OCI-LY7 (cell line): ENCODE measurements at regions not wholly inside any gene's neighbourhood (a gene's known extent, or its start where the extent isn't known, plus 50 kb on each side); places are given as distances from the start of the nearest gene placed in this dataset.

Experiments
- BruUV-seq: library from RNA; stranded (reverse); fragments of 400-500 nt; replicated peaks from 2 replicates; lab custom pipeline; 2021; lab: Mats Ljungman, UMichigan
- CTCF ChIA-PET: fragments of 300-600 bp; sonication (Branson Sonifier 250); formaldehyde crosslinking; loops from one replicate; lab custom pipeline; 2022; ENCODE audit warnings: antibody characterized with exemption; ENCODE audit not compliant: unreplicated experiment; lab: Charles Lee
- POLR2A ChIA-PET: fragments of 300-600 bp; sonication (Branson Sonifier 250); formaldehyde crosslinking; loops from one replicate; lab custom pipeline; 2022; ENCODE audit warnings: antibody characterized with exemption; lab: Charles Lee
- DNase-seq: peaks from one replicate; pipeline ENCODE4 v3.0.0-alpha.2; 2015; ENCODE audit warnings: low spot score
- H2AFZ ChIP-seq: fragments of 200-600 bp; sonication (generic), shearing (Covaris generic); 2 replicates; pipeline ENCODE4 v1.6.1; 2014; ENCODE audit warnings: mild to moderate bottlenecking, antibody characterized with exemption, low read length, moderate library complexity
- H3K27ac ChIP-seq: fragments of 200-600 bp; sonication (generic); 2 replicates; pipeline ENCODE4 v1.5.1; 2014; ENCODE audit warnings: mixed run types, low read depth, mild to moderate bottlenecking, moderate library complexity, low read length, inconsistent platforms; ENCODE audit not compliant: poor library complexity, severe bottlenecking
- H3K36me3 ChIP-seq: fragments of 200-600 bp; sonication (generic); 2 replicates; pipeline ENCODE4 v1.6.1; 2014; ENCODE audit warnings: mild to moderate bottlenecking, antibody characterized with exemption, low read length, moderate library complexity, mixed read lengths; ENCODE audit not compliant: insufficient read depth
- H3K4me1 ChIP-seq: fragments of 200-600 bp; sonication (generic); 2 replicates; pipeline ENCODE4 v1.5.1; 2014; ENCODE audit warnings: mild to moderate bottlenecking, low read length; ENCODE audit not compliant: insufficient read depth, poor library complexity, severe bottlenecking
- H3K4me2 ChIP-seq: fragments of 200-600 bp; sonication (generic); 2 replicates; pipeline ENCODE4 v1.6.1; 2014; ENCODE audit warnings: mild to moderate bottlenecking, low read length
- H3K4me3 ChIP-seq: fragments of 200-600 bp; sonication (generic); 2 replicates; pipeline ENCODE4 v1.5.1; 2014; ENCODE audit warnings: mild to moderate bottlenecking, low read depth, low read length; ENCODE audit not compliant: poor library complexity, severe bottlenecking
- H3K79me2 ChIP-seq: fragments of 200-600 bp; sonication (generic); 2 replicates; pipeline ENCODE4 v1.6.1; 2016; ENCODE audit warnings: low read depth, mild to moderate bottlenecking, low read length, moderate library complexity, mixed read lengths; ENCODE audit not compliant: insufficient read depth
- H3K9me2 ChIP-seq: fragments of 200-600 bp; sonication (generic); 2 replicates; pipeline ENCODE4 v1.6.1; 2016; ENCODE audit warnings: mild to moderate bottlenecking, low read length, mixed read lengths; ENCODE audit not compliant: insufficient read depth
- H3K9me3 ChIP-seq: fragments of 200-600 bp; sonication (generic); 2 replicates; pipeline ENCODE4 v1.6.1; 2014; ENCODE audit warnings: mild to moderate bottlenecking, mixed run types, low read length, mixed read lengths
- H4K20me1 ChIP-seq: fragments of 200-600 bp; sonication (generic); 2 replicates; pipeline ENCODE4 v1.6.1; 2014; ENCODE audit warnings: mild to moderate bottlenecking, antibody characterized with exemption, low read length, moderate library complexity, mixed read lengths; ENCODE audit not compliant: insufficient read depth
- EZH2phosphoT487 ChIP-seq: fragments of 200-600 bp; sonication (generic); IDR thresholded peaks from 2 replicates; pipeline ENCODE4 v1.6.1; 2018; ENCODE audit warnings: low read depth, borderline replicate concordance, mild to moderate bottlenecking, mixed run types, antibody characterized with exemption, low read length, moderate library complexity, mixed read lengths
- intact Hi-C: fragments of 100-400 bp; cut with micrococcal nuclease; formaldehyde crosslinking; loops from one replicate; pipeline ENCODE4 v1.10.0; 2022; ENCODE audit not compliant: unreplicated experiment
- TF ChIP-seq, protein P1 (sequence below): fragments of 200-600 bp; sonication (generic); conservative IDR thresholded peaks from 2 replicates; pipeline ENCODE4 v1.5.1; 2014; ENCODE audit warnings: mild to moderate bottlenecking, antibody characterized with exemption, low read length, moderate library complexity, mixed read lengths

DNA sequence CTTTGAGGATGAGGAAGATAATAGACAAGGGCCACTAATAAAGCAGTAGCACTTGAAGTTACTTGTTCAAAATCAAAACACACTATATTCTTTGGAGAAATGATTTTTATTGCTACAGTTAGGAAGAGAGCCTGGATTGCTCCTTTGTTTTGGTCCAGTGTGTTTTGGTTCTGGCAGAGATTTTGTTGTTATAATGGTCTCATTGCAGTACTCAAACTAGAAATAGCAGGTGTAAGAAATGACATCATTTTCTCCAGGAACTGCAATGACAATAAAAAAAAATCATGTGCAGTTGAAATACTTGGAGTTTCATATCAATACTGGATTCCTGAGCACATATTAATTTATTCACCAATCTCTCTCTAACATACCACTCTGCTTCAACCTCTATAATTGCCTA, 490.3 kb downstream of the CCDC85A start:
- TF ChIP-seq, protein P1, sequence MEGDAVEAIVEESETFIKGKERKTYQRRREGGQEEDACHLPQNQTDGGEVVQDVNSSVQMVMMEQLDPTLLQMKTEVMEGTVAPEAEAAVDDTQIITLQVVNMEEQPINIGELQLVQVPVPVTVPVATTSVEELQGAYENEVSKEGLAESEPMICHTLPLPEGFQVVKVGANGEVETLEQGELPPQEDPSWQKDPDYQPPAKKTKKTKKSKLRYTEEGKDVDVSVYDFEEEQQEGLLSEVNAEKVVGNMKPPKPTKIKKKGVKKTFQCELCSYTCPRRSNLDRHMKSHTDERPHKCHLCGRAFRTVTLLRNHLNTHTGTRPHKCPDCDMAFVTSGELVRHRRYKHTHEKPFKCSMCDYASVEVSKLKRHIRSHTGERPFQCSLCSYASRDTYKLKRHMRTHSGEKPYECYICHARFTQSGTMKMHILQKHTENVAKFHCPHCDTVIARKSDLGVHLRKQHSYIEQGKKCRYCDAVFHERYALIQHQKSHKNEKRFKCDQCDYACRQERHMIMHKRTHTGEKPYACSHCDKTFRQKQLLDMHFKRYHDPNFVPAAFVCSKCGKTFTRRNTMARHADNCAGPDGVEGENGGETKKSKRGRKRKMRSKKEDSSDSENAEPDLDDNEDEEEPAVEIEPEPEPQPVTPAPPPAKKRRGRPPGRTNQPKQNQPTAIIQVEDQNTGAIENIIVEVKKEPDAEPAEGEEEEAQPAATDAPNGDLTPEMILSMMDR = no peak
- TF ChIP-seq EZH2phosphoT487 = no peak
- H2AFZ ChIP-seq = no peak overlapping the region
- no peak overlapping the region for H3K4me2 ChIP-seq
- ChIA-PET POLR2A (no interaction called here), CTCF (no interaction called here)
- no peak overlapping the region for H3K27ac ChIP-seq
- H3K9me3 ChIP-seq = no peaks in the 10 kb centered on the region
- H3K4me3 ChIP-seq = no peak overlapping the region
- DNase-seq = no peak
- H3K4me1 ChIP-seq = no peaks in the 10 kb centered on the region
- H4K20me1 ChIP-seq = no peaks in the 10 kb centered on the region
- H3K79me2 ChIP-seq = no peaks in the 10 kb centered on the region
- H3K9me2 ChIP-seq = no peaks in the 10 kb centered on the region
- H3K36me3 ChIP-seq = no peaks in the 10 kb centered on the region
- BruUV-seq = no TSS peak
- intact Hi-C loops = no loop called here

GRCh38 chr2:56676966-56677365, 493.2 kb downstream of the CCDC85A start:
- Histone ChIP-seq H3K4me2 (no peak overlapping the region), H3K4me3 (no peak overlapping the region), H3K27ac (no peak overlapping the region), H3K9me2 (no peaks in the 10 kb centered on the region), H3K4me1 (no peaks in the 10 kb centered on the region), H3K9me3 (no peaks in the 10 kb centered on the region), H3K36me3 (no peaks in the 10 kb centered on the region), H3K79me2 (no peaks in the 10 kb centered on the region), H4K20me1 (no peaks in the 10 kb centered on the region), H2AFZ (no peak overlapping the region)
- DNase-seq = no peak
- no TSS peak for BruUV-seq
- POLR2A ChIA-PET = no interaction called here
- TF ChIP-seq EZH2phosphoT487 = no peak
- TF ChIP-seq, protein P1 = no peak
- intact Hi-C loops = no loop called here
- CTCF ChIA-PET = no interaction called here

DNA sequence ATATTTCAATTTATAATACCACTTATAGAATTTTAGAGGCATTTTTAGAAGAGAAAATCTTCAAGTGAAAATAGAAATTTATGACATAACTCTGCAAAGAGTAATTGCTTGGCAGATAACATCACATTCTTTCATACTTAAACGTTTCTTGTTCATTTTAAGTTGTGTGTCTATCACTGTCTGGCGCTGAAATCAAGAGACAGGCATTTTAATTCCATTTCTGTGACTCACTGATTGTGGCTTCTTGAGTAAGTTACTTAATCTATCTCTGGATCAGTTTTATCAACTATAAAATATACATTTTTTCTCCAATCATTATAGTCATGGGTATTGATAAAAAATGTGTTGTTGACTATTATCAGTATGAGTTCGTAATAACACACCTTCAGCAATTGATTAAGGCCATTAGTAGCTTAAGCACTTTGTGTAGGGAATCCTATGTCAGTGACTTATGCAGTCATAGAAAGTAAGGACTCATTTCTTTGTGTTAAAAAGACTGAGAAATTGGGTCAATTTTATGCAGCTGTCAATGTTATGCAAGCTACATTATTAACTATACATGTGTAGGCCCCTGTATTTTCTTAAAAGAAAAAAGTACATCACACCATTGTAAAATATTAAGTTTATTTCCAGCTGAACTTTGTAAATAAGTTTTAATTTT, 497.3 kb downstream of the CCDC85A start:
- H3K4me2 ChIP-seq = no peak overlapping the region
- H3K79me2 ChIP-seq = no peaks in the 10 kb centered on the region
- DNase-seq = no peak
- TF ChIP-seq EZH2phosphoT487 = no peak
- TF ChIP-seq, protein P1 = no peak
- H3K4me3 ChIP-seq = no peak overlapping the region
- CTCF ChIA-PET = no interaction called here
- BruUV-seq = no TSS peak
- POLR2A ChIA-PET = interaction anchor here (0.7 kb wide), 2 partner anchors 11 to 72 kb away, joined by 3 to 4 read pairs; no protein-coding TSS in a partner anchor
- no peaks in the 10 kb centered on the region for H3K9me2 ChIP-seq
- H3K4me1 ChIP-seq = no peaks in the 10 kb centered on the region
- H2AFZ ChIP-seq = no peak overlapping the region
- no peak overlapping the region for H3K27ac ChIP-seq
- H3K9me3 ChIP-seq = no peaks in the 10 kb centered on the region
- intact Hi-C loops = no loop called here
- H4K20me1 ChIP-seq = no peaks in the 10 kb centered on the region
- no peaks in the 10 kb centered on the region for H3K36me3 ChIP-seq
